Heart left ventricle (tissue), 13 donors: ENCODE measurements at regions not wholly inside any gene's neighbourhood (a gene's known extent, or its start where the extent isn't known, plus 50 kb on each side); places are given as distances from the start of the nearest gene placed in this dataset.

Experiments
- CTCF ChIP-seq, 12 donors: fragments of 200-600 bp; sonication (generic) in 4 of 12; IDR thresholded peaks; one replicate each; pipeline versions ENCODE4 v1.5.0 to v1.8.0; 2018 to 2022; ENCODE audit warnings: antibody characterized with exemption in 12 of 12, mild to moderate bottlenecking in 5 of 12
- POLR2A ChIP-seq, 2 donors: fragments of 450-650 bp; IDR thresholded peaks; one replicate each; pipeline ENCODE4 v1.6.1; 2017; ENCODE audit warnings: antibody characterized with exemption in 2 of 2, mild to moderate bottlenecking in 2 of 2, moderate library complexity in 2 of 2
- donor health status: ischemic (EF 13 %, LVEDD 7.1; RV severe dilation, severe dysfunction).
- donor health status: DM: no; HTN: yes; CAD: no.
- donor health status: DM: no; HTN: no; CAD: no.
- donor health status: ischemic (EF 25% LVEDD 6.9; RV normal size, moderate dysfunction).
- donor health status: ischemic (EF 25% LVEDD 5.7; RV mildly dilated, moderate dysfunction).
- donor health status: ischemic (EF 35%, LVEDD 5.7; RV mildly dilated, moderate dysfunction).
- donor health status: nonischemic (EF 11% LVEDD 7.7; RV severe dilation, severe dysfunction).
- donor health status: DM: yes; HTN: yes; CAD: no.
- donor health status: PGD.
- donor health status: ischemic (EF 29% LVEDD 5.4; RV normal size, mild dysfunction).
- donor health status: nonischemic (EF 23%, LVEDD 6.1; RV moderate dilation, normal function).

GRCh38 chr7:19336836-19337383 is 191.7 kb upstream of the FERD3L start:
- TF ChIP-seq CTCF (IDR thresholded peaks at IDR 0.05), result no peak
- TF ChIP-seq POLR2A (IDR thresholded peaks at IDR 0.05), result no peak
